ENCODE measurements at regions not wholly inside any gene's neighbourhood (a gene's known extent, or its start where the extent isn't known, plus 50 kb on each side); places are given as distances from the start of the nearest gene placed in this dataset.

DNA sequence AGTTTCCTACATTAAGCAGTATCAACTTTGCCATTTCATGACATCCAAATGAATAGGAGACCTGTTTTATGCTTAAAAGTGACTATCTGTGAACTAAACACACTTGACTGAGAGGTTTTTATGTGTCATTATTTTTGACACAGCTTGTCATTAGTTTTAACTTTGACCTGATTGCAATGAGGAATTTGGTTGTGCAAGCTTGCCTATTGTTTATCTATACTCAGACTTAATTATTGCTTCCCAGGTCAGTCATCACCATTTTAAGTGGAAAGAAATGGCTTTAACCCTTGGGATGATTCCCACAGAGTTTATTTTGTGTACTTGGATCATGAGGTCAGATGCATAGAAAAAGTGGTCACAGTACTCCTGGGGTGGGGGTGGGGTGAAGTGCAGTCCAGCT, 171.0 kb upstream of the PRICKLE1 start:
- TF ChIP-seq, protein P1, sequence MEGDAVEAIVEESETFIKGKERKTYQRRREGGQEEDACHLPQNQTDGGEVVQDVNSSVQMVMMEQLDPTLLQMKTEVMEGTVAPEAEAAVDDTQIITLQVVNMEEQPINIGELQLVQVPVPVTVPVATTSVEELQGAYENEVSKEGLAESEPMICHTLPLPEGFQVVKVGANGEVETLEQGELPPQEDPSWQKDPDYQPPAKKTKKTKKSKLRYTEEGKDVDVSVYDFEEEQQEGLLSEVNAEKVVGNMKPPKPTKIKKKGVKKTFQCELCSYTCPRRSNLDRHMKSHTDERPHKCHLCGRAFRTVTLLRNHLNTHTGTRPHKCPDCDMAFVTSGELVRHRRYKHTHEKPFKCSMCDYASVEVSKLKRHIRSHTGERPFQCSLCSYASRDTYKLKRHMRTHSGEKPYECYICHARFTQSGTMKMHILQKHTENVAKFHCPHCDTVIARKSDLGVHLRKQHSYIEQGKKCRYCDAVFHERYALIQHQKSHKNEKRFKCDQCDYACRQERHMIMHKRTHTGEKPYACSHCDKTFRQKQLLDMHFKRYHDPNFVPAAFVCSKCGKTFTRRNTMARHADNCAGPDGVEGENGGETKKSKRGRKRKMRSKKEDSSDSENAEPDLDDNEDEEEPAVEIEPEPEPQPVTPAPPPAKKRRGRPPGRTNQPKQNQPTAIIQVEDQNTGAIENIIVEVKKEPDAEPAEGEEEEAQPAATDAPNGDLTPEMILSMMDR (IDR thresholded peaks at IDR 0.05 in 4 of 5, conservative IDR thresholded peaks at IDR 0.05 in 1 of 5): no peak
- TF ChIP-seq POLR2A (IDR thresholded peaks at IDR 0.05): no peak
